Activated CD4-positive, alpha-beta T cell treated with anti-CD3 and anti-CD28 coated beads, Interleukin-2, amount 50 U/mL, for 1 hour (primary cell): ENCODE measurements at regions not wholly inside any gene's neighbourhood (a gene's known extent, or its start where the extent isn't known, plus 50 kb on each side); places are given as distances from the start of the nearest gene placed in this dataset.
"Not testable (repeated sequence)": the region's sequence is repeated elsewhere in the genome, so short reads cannot be mapped to it uniquely, and the experiment has no call there.

Experiments used
- DNase-seq: peaks from one replicate; pipeline ENCODE4 v3.0.0-alpha.2; 2020

DNA sequence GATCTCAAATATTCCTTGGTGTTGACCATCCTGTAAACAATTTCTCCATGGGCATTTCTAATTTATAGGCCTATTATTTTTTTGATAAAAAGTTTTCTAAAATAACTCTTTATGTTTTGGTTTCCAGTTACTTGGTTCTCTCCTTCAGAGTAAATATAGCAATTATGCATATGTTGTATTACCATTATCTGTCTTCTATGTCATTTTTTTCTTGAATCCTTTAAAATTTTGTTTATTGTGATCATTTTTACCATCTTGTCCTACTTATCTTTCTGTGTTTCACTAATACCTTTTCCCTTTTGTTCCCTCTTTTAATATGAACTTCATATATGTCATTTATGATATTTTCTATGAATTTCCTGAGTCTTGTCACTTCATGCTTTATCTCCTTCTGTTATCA lies 341.1 kb downstream of the PDCD6IP start:
- no peak for DNase-seq

DNA sequence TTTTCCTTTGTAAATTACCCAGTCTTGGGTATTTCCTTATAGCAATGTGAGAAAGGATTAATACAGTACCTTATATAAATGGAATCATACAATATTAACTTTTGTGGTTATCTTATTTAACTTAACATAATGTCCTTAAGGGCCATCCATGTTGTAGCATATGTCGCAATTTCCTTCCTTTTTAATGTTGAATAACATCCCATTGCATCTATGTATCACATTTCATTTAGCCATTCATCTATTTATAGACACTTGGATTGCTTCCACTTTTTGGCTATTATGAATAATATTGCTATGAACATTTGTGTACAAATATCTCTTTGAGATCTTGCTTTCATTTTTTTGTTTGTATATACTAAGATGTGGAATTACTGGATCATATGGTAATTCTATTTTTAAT lies 342.2 kb downstream of the PDCD6IP start:
- DNase-seq, result no peak

DNA sequence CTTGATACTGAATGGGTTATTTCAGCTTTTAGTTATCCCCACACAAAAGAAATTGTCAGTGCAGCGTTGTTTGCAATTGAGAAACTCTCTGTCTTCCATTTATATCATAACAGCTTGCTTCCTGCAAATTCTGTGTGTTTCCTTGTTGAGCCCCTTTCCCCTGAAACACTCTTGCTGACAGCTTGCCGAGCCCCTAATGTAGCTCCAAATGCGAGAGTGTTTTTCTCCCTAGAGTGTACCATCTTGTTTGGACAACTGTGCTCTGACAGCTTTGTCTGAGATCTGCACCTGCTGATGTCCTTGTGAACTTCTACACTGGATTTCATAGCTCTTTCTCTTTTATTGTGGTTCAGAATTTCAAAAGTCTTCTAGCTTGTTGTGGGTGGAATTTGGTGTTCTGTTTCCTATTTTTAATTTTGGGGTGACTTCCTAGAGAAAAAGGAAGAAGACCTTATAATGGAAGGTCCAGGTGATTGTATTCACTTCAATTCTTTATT lies 343.5 kb downstream of the PDCD6IP start:
- no peak for DNase-seq

- DNase-seq, result no peak
These were observed 347.4 kb downstream of the PDCD6IP start for GRCh38 chr3:34145796-34146195.

DNA sequence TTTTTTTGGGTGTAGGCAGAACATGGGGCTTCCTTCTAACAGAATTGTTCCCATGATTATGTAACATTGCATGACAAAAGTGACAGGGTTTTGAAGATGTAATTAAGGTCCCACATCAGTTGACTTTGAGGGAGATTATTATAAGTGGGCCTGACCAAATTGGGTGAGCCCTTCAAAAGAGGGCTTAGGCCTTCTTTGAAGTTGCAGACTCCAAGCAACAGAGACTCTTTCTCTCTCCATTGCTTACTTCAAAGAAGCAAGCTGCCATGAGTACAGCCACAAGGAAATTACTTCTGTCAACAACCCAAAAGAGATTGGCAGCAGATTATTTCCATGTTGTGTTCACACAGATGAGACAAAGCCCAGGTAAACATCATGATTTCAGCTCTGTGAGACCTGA lies 348.2 kb downstream of the PDCD6IP start:
- no peak for DNase-seq

DNA sequence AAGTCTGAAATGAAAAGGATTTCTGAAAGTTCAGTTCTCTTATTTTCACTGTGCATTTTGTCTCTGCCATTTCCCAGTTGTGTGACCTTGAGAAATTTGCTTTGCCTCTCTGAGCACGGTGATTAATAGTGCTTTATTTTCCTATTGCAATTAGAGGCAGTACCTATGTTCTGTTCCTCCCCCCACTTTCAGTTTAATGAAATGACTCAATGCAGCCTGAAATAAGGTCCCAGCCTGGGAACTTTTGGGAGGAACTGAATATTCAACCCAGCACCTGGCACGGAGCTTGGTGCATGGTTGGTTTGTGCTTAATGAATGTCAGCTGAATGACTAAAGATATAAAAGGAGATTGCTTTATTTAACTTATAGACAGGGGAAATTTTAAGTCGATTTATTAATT lies 352.6 kb downstream of the PDCD6IP start:
- DNase-seq, result no peak

DNA sequence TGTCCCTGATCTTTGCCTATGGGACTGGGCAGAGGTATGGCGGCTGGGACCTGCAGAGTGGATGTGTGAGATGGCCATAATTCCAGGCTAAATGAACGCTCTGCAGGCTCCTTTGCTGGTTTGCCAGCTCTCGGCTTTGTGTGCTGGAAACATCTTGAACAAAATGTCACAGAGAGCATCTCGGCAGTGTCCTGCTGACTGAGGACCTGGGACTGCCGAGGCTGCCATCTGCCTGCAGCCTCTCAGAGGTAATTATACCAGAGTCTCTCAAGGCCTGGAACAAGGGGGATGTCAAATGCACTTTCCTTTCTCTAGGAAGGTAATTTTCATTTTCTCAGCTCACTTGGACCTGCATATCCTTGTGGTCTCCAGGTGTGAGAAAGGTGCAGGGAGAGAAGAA lies 354.2 kb downstream of the PDCD6IP start:
- no peak for DNase-seq

DNA sequence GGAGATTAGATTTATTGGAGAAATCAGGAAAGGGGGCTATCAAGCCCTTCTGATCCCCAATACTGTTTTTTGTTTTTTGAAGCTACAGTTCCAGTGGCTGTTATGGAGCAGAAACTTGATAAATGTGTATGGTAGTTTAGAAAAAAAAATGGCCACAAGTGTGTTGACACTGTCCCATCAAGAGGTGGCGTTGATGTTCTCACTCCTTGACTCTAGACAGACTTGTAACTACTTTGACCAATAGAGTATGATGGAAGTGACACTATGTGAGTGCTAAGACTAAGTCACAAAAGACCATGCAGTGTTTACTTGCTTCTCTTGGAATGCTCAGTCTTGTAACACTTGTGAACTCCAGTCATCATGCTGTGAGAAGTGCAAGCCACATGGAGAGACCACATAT lies 356.7 kb downstream of the PDCD6IP start:
- no peak for DNase-seq

GRCh38 chr3:34155666-34156065 lies 357.2 kb downstream of the PDCD6IP start:
- DNase-seq, result no peak

DNA sequence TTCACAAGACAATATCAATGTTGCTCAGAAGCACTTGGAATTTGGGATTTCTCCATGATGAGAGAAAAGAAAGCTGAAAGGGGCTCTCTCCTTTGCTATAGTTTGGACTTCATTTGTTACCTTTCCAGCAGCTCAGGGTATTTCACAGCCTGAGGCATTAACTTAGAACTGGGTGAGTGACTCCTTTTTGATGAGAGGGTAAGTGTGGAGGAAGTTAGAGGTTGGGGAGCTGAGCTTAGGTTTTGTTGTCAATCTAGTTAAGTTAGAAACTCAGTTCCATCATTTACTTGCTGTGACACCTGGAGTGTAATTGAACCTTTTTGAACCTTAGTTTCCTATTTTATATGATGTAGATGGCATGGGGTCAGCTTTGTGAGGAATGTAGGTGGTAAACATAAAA lies 359.1 kb downstream of the PDCD6IP start:
- no peak for DNase-seq

DNA sequence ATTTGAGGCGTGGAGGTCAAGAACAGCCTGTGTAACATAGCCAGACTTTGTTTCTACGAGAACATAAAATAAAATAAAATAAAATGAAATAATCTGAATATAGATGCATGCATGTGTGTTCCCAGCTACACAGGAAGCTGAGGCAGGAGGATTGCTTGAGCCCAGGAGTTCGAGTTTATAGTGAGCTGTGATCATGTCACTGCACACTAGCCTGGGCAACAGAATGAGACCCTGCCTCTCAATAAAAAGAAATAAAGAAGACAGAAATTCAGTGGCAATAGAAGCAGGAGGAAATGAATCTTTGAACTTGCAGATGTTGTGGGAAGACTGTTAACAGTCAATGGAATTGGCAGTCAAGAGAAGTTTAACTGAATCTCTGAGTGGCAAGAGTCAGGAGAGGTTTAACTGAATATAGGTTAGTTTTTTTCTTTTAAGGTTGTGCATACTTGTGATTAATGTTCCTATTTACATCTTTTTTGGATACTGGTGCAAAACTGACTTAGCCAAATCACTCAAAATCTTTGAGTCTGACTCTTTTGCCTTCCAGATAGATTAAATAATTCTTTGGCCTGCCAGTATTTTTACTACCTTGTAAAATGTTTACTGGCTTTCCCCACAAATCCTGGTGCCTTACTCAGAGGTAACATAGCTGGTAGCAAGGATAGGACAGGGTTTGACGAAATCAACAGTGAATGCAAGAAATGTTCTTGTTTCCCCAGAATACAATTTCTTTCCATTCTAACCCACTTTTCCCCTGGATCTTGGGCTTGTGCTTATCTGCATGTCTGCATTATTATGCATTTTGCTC lies 361.4 kb downstream of the PDCD6IP start:
- no peak for DNase-seq

- not testable (repeated sequence) for DNase-seq
These were observed 371.2 kb downstream of the PDCD6IP start for GRCh38 chr3:34169636-34170035.

DNA sequence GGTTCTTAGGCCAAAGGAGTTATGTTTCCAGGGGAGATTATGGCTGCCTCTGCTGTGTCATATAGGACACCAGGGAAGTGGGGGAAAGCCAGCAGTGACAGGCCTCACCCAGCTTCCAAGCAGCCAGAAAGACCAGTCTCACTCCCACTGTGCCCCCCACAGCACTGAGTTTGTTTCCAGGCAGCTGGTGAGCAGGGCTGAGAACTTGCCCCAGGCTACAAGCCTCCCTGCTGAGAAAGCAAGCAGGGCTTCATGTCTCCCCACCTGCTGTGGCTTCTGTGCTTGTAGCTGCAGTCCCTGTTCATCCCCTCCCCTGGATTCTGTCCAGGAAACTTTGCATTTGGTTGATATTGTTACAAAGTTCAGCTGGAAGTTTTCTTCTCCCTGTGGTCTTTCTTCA lies 376.3 kb downstream of the PDCD6IP start:
- DNase-seq, result no peak

DNA sequence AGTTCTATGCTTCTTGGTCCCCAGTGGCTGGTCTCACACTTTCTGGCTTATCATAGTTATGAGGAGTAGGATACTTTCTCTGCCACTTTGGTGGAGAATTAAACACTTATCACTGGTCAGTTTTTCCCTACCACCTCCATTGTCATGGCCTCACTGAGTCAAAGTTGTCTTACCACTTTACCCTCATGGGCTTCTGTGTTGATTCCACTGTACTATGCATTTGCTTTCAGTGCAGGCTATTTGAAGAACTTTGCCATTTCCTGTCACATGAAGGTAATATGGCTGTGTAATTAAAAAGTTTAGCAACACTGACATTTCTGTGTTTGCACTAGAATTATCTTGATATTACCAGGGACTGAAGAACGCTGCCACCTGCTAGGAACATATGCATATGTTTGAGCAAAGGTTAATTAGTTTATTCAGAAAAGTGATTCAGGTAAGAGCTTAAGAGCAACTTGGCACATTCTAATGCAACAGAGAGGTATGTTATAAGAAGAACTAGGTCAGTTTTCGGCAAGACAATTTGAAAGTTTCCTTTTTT lies 377.3 kb downstream of the PDCD6IP start:
- no peak for DNase-seq

DNA sequence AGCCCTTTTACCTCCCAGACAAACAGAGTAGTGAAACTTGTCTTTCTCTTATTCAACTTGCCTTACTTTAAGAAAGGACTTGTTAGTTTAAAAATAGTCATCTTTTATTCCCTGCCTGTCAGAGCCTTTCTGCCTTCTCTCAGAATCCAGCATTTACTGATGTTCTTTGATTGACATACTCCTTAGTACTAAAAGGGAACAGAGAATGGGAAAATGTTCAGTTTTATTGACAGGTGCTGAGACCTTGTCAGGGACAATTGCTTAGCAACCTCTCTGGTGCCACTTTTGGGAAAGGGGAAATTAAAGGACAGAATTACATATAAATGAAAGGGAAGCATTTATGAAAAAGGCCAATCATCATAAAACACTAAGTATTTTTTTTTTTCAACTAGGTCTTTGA lies 378.3 kb downstream of the PDCD6IP start:
- DNase-seq, result no peak

DNA sequence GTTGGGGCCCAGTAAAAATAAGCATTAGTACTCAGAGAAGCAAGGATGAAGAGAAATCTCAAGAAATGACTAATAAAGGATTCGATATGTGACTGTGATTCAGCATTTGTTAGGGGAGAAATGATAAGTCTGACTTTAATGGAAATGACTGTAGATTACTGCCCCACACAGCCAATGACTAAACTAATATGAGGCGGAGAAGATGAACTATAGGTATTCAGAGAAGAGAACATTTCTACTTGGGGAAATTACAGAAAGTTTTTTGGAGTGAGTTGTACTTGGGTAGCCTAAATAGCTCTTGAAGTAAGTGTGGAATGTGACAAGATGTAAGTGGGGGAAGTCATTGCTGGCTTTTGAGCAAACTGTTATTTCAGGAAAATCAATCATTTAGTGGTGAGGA lies 380.0 kb downstream of the PDCD6IP start:
- DNase-seq, result no peak

DNA sequence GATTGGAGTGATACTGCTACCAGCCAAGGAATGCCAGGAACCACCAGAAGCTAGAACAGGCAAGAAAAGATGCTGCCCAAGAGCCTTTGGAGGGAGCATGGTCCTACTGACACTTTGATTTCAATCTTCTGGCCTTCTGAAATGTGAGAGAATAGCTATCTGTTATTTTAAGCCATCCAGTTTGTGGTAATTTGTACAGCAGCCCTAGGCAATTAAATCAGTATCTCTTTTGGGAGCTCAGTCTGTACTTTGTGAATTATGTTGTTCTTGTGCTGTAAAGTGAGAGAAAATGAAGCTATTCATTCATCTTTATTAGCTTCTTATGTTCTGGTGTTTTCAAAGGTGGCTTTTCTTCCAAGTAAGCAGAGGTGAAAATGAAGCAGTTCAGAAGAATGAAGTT lies 381.3 kb downstream of the PDCD6IP start:
- no peak for DNase-seq

GRCh38 chr3:34180532-34180931 lies 382.1 kb downstream of the PDCD6IP start:
- DNase-seq, result no peak

DNA sequence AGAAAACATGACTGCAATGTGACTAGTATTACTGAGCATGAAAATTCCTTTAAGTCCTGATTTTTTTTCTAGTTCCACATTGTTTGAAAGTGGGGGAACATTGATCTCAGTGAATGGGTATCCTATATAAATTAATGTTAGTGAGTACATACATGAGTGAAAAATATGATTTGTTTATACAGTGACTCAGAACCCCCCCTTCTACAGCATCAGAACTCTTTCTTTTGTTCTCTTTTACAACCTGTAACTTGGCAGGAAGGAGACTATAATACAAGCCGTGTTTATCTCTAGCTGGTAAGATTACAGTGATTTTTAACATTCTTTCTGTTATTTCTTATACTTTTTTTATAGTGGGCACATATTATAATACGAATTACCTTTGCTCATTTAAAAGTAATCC lies 384.7 kb downstream of the PDCD6IP start:
- DNase-seq, result no peak

DNA sequence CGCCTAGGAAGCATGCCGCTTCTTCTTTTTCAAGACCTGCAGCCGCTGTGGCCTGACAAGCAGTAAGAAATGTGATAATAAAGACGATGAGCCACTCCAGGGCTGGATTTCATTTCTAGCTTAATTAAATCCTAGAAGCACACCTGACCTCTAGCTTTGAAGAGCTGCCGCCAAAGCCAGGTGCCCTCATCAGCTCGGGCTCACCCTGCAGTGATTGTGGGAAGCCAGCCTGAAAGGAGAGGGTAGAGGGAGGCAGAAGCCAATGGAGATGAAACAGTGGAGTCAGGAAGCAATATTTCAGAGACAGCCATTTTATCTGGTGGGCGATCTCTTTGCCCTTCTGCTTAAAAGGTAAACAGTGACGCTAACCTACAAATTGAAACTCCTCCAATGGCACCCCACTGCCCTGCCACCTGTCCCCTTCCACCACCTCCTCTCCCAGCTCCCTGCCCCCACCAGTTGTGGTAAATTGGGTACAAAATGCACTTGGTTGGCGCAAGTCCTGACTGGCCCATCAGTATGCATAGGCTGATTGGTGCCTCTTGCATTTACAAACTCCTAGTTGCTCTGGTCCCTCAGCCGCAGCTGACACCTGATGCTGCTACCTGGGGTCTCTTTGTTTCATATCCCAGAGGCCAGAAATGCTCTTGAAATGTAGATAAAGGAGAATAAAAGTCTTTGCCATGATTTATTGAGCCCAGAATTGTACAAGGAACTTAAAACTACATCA lies 385.3 kb downstream of the PDCD6IP start:
- DNase-seq, result no peak

DNA sequence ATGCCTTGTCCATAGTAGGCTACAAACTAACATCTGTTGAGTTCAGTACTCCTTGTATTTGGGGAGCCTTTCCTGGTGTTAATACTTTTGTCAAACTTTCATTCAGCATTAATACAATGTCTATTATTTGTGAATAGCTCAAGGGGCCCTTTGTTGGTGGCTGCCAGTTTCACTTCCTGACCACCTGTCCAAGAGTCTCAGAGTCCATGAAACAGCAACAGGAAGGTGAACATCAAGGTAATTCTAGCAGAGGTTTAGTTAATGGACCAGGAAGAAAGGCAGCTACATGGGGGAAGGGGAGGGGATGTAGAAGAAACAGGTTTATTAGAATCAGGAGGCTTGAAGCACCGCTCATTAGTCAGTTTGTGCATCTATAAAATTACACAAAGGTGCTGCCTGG lies 386.9 kb downstream of the PDCD6IP start:
- no peak for DNase-seq

DNA sequence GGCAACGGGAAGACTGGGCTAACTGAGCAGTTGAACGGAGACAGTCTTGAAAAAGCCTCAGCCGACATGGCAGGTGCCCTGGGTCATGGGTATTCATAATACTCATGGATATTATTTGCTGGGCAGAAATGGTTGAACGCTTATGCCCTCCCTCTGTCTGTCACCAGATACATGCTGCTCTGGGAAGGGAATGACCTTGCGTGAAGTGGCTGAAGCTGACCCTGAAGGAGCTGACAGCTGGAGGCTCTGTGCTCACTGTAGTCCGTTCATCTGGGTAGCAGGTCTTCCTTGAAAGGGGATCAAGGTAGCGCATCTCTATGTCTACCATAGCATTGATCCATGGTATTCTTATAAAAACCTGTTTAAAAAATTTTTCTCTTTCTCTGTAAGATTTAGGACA lies 390.7 kb downstream of the PDCD6IP start:
- DNase-seq, result no peak

- no peak for DNase-seq
These were observed 398.5 kb downstream of the PDCD6IP start for GRCh38 chr3:34196914-34197313.

DNA sequence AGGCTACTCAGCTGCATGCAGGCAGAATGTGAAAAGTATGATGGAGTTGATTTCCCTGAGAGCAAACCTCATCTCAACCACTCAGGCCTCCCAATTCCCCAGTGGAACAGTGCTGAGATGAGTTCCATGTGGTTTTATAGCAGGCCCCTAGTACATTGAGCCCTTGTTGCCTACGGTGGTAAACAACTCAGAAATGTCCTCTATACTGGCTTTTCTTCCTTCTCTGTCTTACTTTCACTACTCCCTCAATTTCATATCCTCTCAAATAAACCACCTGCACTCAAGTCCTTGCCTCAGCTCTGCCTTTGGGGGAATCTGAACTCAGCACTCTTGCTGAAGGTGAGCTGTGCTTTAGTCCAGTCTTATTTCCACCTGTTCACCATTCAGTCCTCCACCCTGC lies 399.9 kb downstream of the PDCD6IP start:
- no peak for DNase-seq
